AG04449 (cell line): ENCODE measurements at regions not wholly inside any gene's neighbourhood (a gene's known extent, or its start where the extent isn't known, plus 50 kb on each side); places are given as distances from the start of the nearest gene placed in this dataset.

ENCODE experiments used
- CTCF ChIA-PET: fragments of 350-600 bp; formaldehyde crosslinking; extraction: SDS; loops from one replicate; lab custom pipeline; 2021; ENCODE audit warnings: antibody characterized with exemption; lab: Yijun Ruan, JAX
- POLR2A ChIA-PET: fragments of 400-600, 350-600 bp; formaldehyde crosslinking; extraction: SDS; loops from one replicate; lab custom pipeline; 2020; ENCODE audit warnings: antibody characterized with exemption, inconsistent platforms; lab: Yijun Ruan, JAX
- DNase-seq: peaks from one replicate; pipeline ENCODE4 v3.0.0-alpha.2; 2010; ENCODE audit warnings: low read depth, low spot score
- H3K4me3 ChIP-seq: 2 replicates; pipeline ENCODE4 v1.5.1; 2011; ENCODE audit warnings: low read depth, mild to moderate bottlenecking, control low read depth, low read length
- CTCF ChIP-seq: IDR thresholded peaks from one replicate; pipeline ENCODE4 v1.5.1; 2011; ENCODE audit warnings: mild to moderate bottlenecking, moderate library complexity, low read length, control low read depth, inconsistent platforms; ENCODE audit not compliant: insufficient read depth; ENCODE audit errors: missing control alignments

GRCh38 chr12:94716339-94716738, 66.0 kb upstream of the TMCC3 start:
- POLR2A ChIA-PET = no interaction called here
- DNase-seq = no peak
- CTCF ChIA-PET = no interaction called here
- H3K4me3 ChIP-seq = no peak overlapping the region
- no peak for TF ChIP-seq CTCF

GRCh38 chr12:94714378-94715114, 64.2 kb upstream of the TMCC3 start:
- no peak for TF ChIP-seq CTCF
- POLR2A ChIA-PET = no interaction called here
- no peak for DNase-seq
- CTCF ChIA-PET = no interaction called here
- H3K4me3 ChIP-seq = no peak overlapping the region

GRCh38 chr12:94712815-94713515, 62.6 kb upstream of the TMCC3 start:
- POLR2A ChIA-PET = no interaction called here
- no peak for TF ChIP-seq CTCF
- no peak overlapping the region for H3K4me3 ChIP-seq
- CTCF ChIA-PET = interaction anchor here (1.4 kb wide), 1 partner anchor 9 kb away, joined by 3 read pairs; no protein-coding TSS in a partner anchor
- no peak for DNase-seq

- POLR2A ChIA-PET = no interaction called here
- no peak overlapping the region for H3K4me3 ChIP-seq
- CTCF ChIA-PET = interaction anchor here (0.9 to 1.6 kb wide), 7 partner anchors 8 to 625 kb away, joined by 3 to 6 read pairs (median 3); no protein-coding TSS in a partner anchor
- no peak for DNase-seq
- peak; percentile 56 for TF ChIP-seq CTCF
These were observed 60.6 kb upstream of the TMCC3 start for GRCh38 chr12:94710933-94711332.

GRCh38 chr12:94707892-94708291, 57.5 kb upstream of the TMCC3 start:
- CTCF ChIA-PET = interaction anchor here (1.1 kb wide), 1 partner anchor 54 kb away, joined by 3 read pairs; no protein-coding TSS in a partner anchor
- TF ChIP-seq CTCF = no peak
- no peak for DNase-seq
- H3K4me3 ChIP-seq = no peak overlapping the region
- POLR2A ChIA-PET = no interaction called here

GRCh38 chr12:94707036-94707435, 56.7 kb upstream of the TMCC3 start:
- TF ChIP-seq CTCF = no peak
- CTCF ChIA-PET = interaction anchor here (1.1 kb wide), 1 partner anchor 55 kb away, joined by 3 read pairs; no protein-coding TSS in a partner anchor
- POLR2A ChIA-PET = no interaction called here
- DNase-seq = no peak
- H3K4me3 ChIP-seq = no peak overlapping the region
